HS-27A (cell line): ENCODE measurements at regions not wholly inside any gene's neighbourhood (a gene's known extent, or its start where the extent isn't known, plus 50 kb on each side); places are given as distances from the start of the nearest gene placed in this dataset.

Experiments used
- DNase-seq: peaks from one replicate; pipeline ENCODE4 v3.0.0-alpha.2; 2012; ENCODE audit warnings: low read depth, missing footprints

- DNase-seq, result no peak
These were observed 125.0 kb upstream of the NBEA start for GRCh38 chr13:34816908-34817665.

- DNase-seq, result no peak
These were observed 119.4 kb upstream of the NBEA start for GRCh38 chr13:34822650-34823049.

GRCh38 chr13:34826432-34826831 is 115.6 kb upstream of the NBEA start:
- DNase-seq, result no peak

- no peak for DNase-seq
These were observed 108.4 kb upstream of the NBEA start for GRCh38 chr13:34833562-34834182.

- DNase-seq, result no peak
These were observed 99.6 kb upstream of the NBEA start for GRCh38 chr13:34842466-34842865.

GRCh38 chr13:34847766-34848165 is 94.3 kb upstream of the NBEA start:
- no peak for DNase-seq

- DNase-seq, result no peak
These were observed 92.7 kb upstream of the NBEA start for GRCh38 chr13:34849406-34849805.

- DNase-seq, result no peak
These were observed 88.9 kb upstream of the NBEA start for GRCh38 chr13:34853161-34853560.

GRCh38 chr13:34857558-34858325 is 84.3 kb upstream of the NBEA start:
- no peak for DNase-seq

GRCh38 chr13:34862311-34862710 is 79.8 kb upstream of the NBEA start:
- DNase-seq, result no peak

GRCh38 chr13:34862716-34863115 is 79.4 kb upstream of the NBEA start:
- DNase-seq, result no peak

GRCh38 chr13:34863360-34864135 is 78.5 kb upstream of the NBEA start:
- DNase-seq, result peak; percentile 22

GRCh38 chr13:34864671-34865070 is 77.4 kb upstream of the NBEA start:
- DNase-seq, result no peak

- no peak for DNase-seq
These were observed 74.5 kb upstream of the NBEA start for GRCh38 chr13:34867590-34867989.

- DNase-seq, result no peak
These were observed 73.3 kb upstream of the NBEA start for GRCh38 chr13:34868733-34869132.

GRCh38 chr13:34869696-34870095 is 72.4 kb upstream of the NBEA start:
- no peak for DNase-seq

GRCh38 chr13:34878329-34878728 is 63.7 kb upstream of the NBEA start:
- DNase-seq, result no peak

GRCh38 chr13:34879851-34880250 is 62.2 kb upstream of the NBEA start:
- no peak for DNase-seq

GRCh38 chr13:34881494-34881893 is 60.6 kb upstream of the NBEA start:
- no peak for DNase-seq

GRCh38 chr13:34883396-34883795 is 58.7 kb upstream of the NBEA start:
- DNase-seq, result no peak

- DNase-seq, result no peak
These were observed 57.7 kb upstream of the NBEA start for GRCh38 chr13:34884366-34884765.

- DNase-seq, result no peak
These were observed 55.8 kb upstream of the NBEA start for GRCh38 chr13:34886121-34886875.
